T-helper 1 cell treated with Interleukin-12 subunit alpha and Interleukin-12 subunit beta and Interleukin-4 antibody, amounts not matched to agents 30 μg/mL and 1 μg/mL, for 36 hours (primary cell): ENCODE measurements at regions not wholly inside any gene's neighbourhood (a gene's known extent, or its start where the extent isn't known, plus 50 kb on each side); places are given as distances from the start of the nearest gene placed in this dataset.
"Not testable (repeated sequence)": the region's sequence is repeated elsewhere in the genome, so short reads cannot be mapped to it uniquely, and the experiment has no call there.

Experiments
- H3K27ac Mint-ChIP-seq: one replicate; pipeline ENCODE4 v1.8.0; 2021; ENCODE audit warnings: mild to moderate bottlenecking, mixed read lengths
- H3K27me3 Mint-ChIP-seq: one replicate; pipeline ENCODE4 v1.8.0; 2021; ENCODE audit warnings: low read depth, mixed read lengths
- H3K36me3 Mint-ChIP-seq: one replicate; pipeline ENCODE4 v1.8.0; 2021; ENCODE audit warnings: low read depth, mixed read lengths
- H3K4me1 Mint-ChIP-seq: one replicate; pipeline ENCODE4 v1.8.0; 2021; ENCODE audit warnings: low read depth, mixed read lengths
- H3K4me3 Mint-ChIP-seq: one replicate; pipeline ENCODE4 v1.8.0; 2021; ENCODE audit warnings: mild to moderate bottlenecking, moderate library complexity, mixed read lengths
- H3K9me3 Mint-ChIP-seq: one replicate; pipeline ENCODE4 v1.8.0; 2021; ENCODE audit warnings: mixed read lengths

DNA sequence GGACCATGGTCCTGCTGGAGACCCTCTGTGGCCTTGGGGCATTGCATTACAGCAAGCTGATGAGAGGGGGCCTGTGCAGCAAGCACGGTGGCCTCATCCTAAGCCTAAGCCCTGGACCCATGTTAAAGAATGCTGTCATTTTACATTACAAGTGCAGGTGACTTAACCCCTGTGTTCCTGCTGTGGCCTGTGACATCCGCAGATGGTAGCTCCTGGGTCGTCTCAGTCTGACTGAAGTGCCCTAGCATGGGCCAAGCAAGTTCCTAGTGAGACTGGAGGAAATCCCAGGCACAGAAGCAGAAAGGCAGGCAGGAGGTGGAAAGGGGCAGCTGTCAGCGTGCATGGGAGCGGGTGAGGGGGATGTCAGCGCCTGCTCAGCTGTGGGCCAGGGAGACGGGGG, 252.4 kb downstream of the FNDC1 start:
- Mint-ChIP-seq H3K9me3 (no peaks in the 10 kb centered on the region), H3K36me3 (no peaks in the 10 kb centered on the region), H3K27ac (no peak overlapping the region), H3K4me1 (no peaks in the 10 kb centered on the region), H3K4me3 (no peak overlapping the region), H3K27me3 (no peaks in the 10 kb centered on the region)

DNA sequence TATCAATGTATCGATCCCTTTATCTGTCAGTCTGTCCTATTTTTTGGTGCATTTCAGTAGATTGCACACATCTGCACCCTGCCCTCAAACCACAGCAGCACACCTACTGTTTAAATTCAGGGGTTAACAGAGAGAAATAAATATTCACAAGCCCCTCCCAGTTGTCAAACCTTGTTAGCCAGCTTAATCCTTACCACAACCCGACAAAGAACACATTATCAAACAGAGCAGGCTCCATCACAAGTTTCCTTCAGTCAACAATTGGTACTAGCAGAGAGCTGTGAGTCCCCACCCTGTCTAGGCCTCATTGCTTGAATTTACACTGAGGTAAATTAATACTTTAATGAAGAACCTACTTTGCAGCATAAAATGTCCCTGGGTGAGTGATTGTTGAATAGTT, 249.8 kb downstream of the FNDC1 start:
- Mint-ChIP-seq H3K36me3 (no peaks in the 10 kb centered on the region), H3K4me1 (no peaks in the 10 kb centered on the region), H3K27ac (no peak overlapping the region), H3K4me3 (no peak overlapping the region), H3K27me3 (no peaks in the 10 kb centered on the region), H3K9me3 (peaks cover 9% of the 10 kb centered on the region)

DNA sequence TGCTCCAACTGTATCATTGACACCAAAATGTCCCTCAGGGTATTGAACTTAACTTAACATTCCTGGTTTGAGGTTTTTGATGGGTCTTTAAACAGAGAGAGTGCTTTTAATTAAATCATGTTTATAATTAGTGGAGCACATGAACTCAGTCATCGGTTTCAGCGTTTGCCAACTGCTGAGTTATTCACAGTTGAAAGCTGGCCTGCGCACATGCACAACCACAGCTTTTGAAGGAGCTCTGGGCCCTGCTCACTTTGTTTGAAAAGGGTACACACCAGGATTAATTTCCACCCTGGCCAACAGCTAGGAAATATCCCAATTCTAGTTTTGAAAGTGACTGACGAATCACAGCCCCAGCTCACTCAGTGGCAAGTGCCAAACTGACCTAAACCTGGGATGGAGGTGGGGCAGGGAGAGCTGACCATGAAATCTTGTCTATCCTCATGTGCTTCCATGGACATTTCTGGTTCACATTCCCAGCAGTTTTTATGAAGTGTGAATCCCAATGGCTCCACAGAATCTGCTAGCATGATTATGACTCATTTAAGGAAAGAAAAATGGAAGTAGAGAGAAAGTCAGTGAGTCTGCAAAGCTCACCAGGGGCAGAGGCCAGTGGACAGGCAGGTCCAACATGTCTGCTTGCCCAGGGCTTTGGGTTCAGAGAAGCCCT, 247.8 kb downstream of the FNDC1 start:
- Mint-ChIP-seq H3K4me3 (no peak overlapping the region), H3K27me3 (no peaks in the 10 kb centered on the region), H3K4me1 (no peaks in the 10 kb centered on the region), H3K9me3 (peaks cover 9% of the 10 kb centered on the region), H3K27ac (no peak overlapping the region), H3K36me3 (no peaks in the 10 kb centered on the region)

DNA sequence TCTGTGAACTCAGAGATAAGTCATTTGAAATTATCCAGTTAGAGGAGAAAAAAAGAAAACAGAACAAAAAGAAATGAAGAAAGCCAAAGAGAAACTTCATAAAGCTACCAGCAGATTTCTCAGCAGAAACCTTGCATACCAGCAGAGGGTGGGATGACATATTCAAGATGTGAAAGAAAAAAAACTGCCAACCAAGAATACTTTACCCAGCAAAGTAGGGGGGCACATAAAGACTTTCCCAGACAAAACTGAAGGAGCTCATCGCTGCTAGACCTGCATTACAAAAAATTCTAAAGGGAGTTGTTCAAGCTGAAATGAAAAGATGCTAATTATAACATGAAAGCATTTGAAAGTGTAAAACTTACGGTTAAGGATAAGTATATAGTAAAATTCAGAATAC, 246.3 kb downstream of the FNDC1 start:
- Mint-ChIP-seq H3K9me3 (peaks cover 9% of the 10 kb centered on the region), H3K4me3 (no peak overlapping the region), H3K27ac (no peak overlapping the region), H3K4me1 (no peaks in the 10 kb centered on the region), H3K36me3 (no peaks in the 10 kb centered on the region), H3K27me3 (no peaks in the 10 kb centered on the region)

DNA sequence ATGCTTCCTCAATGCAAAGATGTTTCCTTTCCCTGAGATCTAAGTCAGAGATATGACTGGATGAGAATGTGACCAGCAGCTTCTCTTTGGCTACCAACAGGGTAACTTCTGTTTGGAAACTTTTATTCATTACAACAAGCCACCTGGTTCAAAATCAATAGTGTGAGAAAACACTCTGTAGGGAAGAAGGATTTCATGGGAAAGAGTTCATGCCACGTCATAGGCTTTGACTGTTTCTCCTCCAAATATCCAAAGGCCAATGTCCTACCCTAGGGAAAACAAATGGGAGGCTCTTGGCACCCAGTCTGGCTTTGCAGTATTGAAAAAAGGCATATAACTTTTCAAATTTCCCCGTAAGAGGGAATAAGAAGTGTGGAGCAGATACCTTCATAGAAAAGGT, 245.5 kb downstream of the FNDC1 start:
- Mint-ChIP-seq H3K36me3 (no peaks in the 10 kb centered on the region), H3K9me3 (peaks cover 9% of the 10 kb centered on the region), H3K27ac (no peak overlapping the region), H3K27me3 (no peaks in the 10 kb centered on the region), H3K4me1 (no peaks in the 10 kb centered on the region), H3K4me3 (no peak overlapping the region)

DNA sequence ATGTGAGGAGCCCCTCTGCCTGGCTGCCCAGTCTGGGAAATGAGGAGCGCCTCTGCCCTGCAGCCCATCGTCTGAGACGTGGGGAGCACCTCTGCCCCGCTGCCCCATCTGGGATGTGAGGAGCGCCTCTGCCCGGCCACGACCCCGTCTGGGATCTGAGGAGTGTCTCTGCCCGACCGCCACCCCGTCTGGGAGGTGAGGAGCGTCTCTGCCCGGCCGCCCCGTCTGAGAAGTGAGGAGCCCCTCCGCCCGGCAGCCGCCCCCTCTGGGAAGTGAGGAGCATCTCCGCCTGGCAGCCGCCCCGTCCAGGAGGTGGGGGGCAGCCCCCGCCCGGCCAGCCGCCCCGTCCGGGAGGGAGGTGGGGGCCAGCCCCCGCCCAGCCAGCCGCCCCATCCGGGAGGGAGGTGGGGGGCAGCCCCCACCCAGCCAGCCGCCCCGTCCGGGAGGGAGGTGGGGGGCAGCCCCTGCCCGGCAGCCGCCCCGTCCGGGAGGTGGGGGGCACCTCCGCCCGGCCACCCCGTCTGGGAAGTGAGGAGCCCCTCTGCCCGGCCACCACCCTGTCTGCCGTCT, 238.1 kb downstream of the FNDC1 start:
- not testable (repeated sequence) for H3K4me1 Mint-ChIP-seq, H3K27me3 Mint-ChIP-seq, H3K4me3 Mint-ChIP-seq, H3K36me3 Mint-ChIP-seq, H3K9me3 Mint-ChIP-seq, H3K27ac Mint-ChIP-seq

DNA sequence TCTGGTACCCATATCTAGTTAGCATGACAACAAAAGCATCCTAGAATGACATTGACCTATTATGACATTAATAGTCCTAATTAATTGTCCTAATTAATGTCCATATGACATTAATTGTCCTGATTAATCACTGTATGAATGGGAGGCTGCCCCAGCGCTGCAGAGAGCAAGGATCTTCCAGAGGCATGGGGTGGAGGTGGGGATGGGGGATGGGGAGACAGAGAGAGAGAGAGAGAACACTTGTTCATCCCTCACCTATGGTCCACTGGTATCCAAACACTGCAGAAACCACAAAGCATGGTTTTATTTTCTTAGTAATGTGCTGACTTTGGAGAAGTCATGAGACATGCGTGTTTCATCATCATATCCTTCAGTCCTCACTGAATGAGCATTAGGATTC, 235.1 kb downstream of the FNDC1 start:
- Mint-ChIP-seq H3K4me1 (no peaks in the 10 kb centered on the region), H3K36me3 (no peaks in the 10 kb centered on the region), H3K9me3 (no peaks in the 10 kb centered on the region), H3K4me3 (no peak overlapping the region), H3K27me3 (no peaks in the 10 kb centered on the region), H3K27ac (no peak overlapping the region)

DNA sequence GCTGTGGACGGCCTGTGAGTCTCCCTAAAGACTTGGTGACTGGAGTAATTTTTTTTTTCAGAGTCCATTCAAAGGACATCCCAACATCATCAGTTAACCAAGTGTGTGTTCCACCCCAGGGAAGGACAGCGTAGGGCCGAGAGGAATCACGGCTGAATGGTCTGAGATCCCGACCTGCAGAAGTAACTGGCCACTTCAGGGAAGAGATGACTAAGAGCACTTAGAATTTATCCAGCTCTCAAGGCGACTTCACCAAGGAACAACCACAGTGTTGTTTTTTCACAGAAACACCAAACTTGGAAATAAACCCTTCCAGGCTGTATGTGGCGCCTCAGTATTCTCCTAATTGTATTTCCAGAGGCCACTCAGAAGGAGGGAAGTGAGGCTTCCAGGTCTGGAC, 231.6 kb downstream of the FNDC1 start:
- no peaks in the 10 kb centered on the region for H3K9me3 Mint-ChIP-seq
- H3K36me3 Mint-ChIP-seq: no peaks in the 10 kb centered on the region
- no peak overlapping the region for H3K4me3 Mint-ChIP-seq
- no peaks in the 10 kb centered on the region for H3K27me3 Mint-ChIP-seq
- H3K4me1 Mint-ChIP-seq: no peaks in the 10 kb centered on the region
- H3K27ac Mint-ChIP-seq: no peak overlapping the region

DNA sequence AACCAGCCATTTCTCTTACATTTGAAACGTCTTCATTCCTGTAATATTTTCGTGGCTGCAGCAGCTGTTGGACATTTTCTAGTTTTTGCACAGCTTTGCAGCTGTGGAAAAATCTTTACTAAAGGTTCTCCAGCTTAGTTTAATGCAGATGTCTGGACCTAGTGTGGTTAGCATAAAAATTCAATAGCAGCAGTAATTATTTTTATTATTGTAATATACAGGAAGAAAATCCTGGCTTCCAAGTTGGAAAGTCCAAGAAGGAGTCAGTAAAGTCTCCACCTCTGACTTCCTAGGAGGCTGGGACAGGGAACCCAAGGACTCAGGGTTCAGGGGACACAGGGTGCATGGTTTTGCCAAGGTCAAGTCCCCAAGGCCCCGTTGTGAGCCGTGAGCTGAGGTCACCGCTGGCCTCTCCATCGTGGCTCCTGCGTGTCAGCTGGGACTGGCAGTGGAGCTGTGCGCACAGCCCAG, 230.6 kb downstream of the FNDC1 start:
- Mint-ChIP-seq H3K27ac (no peak overlapping the region), H3K27me3 (no peaks in the 10 kb centered on the region), H3K4me3 (no peak overlapping the region), H3K9me3 (no peaks in the 10 kb centered on the region), H3K4me1 (no peaks in the 10 kb centered on the region), H3K36me3 (no peaks in the 10 kb centered on the region)

DNA sequence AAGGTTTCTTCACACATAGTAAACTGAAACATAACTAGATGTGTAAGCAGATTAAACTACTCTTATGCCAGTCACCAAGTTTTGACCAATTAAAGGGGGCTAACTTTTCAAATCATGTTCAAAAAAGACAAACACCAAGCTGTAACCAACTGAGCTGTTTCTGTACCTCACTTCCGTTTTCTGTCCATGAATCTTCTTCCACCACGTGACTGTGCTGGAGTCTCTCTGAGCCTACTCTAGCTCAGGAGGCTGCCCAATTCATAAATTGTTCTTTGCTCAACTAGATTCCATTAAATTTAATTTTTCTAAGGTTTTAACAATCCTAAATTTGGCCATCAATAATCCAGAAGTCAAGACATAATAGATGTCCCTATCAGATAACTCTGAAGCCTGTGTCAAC, 229.4 kb downstream of the FNDC1 start:
- Mint-ChIP-seq H3K36me3 (no peaks in the 10 kb centered on the region), H3K4me1 (no peaks in the 10 kb centered on the region), H3K4me3 (no peak overlapping the region), H3K27me3 (peaks cover under 1% of the 10 kb centered on the region), H3K9me3 (no peaks in the 10 kb centered on the region), H3K27ac (no peak overlapping the region)

DNA sequence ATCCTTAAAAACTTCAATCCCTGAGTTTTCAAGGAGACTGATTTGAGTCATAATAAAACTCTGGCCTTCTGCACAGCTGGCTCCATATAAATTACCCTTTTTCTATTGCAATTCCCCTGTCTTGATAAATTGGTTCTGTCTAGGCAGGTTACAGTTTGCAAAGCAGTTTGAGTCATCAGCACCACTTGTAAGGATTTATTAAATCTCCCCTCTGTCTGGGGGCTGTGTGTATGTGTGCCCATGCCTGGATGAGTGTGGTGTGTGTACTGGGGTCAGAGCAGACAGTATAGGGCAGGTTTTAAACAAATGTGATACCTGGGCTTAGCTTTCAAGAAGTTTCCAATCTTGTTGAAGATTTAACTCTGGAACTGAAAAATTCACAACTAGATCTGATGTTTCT, 228.6 kb downstream of the FNDC1 start:
- H3K27me3 Mint-ChIP-seq: peaks cover 3% of the 10 kb centered on the region
- H3K4me1 Mint-ChIP-seq: no peaks in the 10 kb centered on the region
- no peak overlapping the region for H3K4me3 Mint-ChIP-seq
- H3K9me3 Mint-ChIP-seq: peaks cover 5% of the 10 kb centered on the region
- H3K27ac Mint-ChIP-seq: no peak overlapping the region
- H3K36me3 Mint-ChIP-seq: no peaks in the 10 kb centered on the region

DNA sequence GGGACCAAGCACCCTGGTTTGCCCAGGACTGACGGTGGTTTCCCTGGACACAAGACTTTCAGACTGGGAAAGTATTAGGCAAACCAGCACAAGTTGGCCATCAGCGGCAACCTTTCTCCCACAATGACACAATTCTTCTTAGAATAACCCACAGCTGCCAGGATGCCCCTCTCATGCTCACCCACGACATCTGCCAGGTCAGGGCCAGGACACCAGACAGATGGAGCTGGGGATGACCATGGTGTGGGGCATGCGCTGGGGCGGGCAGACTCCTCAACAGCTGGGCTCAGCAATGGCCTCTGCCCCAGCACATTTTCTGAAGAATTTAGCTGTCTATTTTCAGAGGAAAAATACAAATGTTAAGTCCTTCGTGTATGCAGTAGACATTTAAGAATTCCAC, 226.4 kb downstream of the FNDC1 start:
- Mint-ChIP-seq H3K27ac (no peak overlapping the region), H3K36me3 (no peaks in the 10 kb centered on the region), H3K4me1 (no peaks in the 10 kb centered on the region), H3K9me3 (peaks cover 5% of the 10 kb centered on the region), H3K4me3 (no peak overlapping the region), H3K27me3 (peaks cover 5% of the 10 kb centered on the region)

DNA sequence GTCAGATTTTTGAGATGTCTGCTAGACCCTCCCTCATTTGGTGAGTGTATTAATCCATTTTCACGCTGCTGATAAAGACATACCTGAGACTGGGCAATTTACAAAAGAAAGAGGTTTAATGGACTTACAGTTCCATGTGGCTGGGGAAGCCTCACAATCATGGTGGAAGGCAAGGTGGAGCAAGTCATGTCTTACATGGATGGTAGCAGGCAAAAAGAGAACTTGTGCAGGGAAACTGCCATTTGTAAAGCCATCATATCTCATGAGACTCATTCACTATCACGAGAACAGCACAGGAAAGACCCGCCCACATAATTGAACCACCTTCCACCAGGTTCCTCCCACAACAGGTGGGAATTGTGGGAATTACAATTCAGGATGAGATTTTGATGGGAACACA, 223.5 kb downstream of the FNDC1 start:
- not testable (repeated sequence) for H3K36me3 Mint-ChIP-seq, H3K4me3 Mint-ChIP-seq, H3K27ac Mint-ChIP-seq, H3K4me1 Mint-ChIP-seq, H3K9me3 Mint-ChIP-seq
- H3K27me3 Mint-ChIP-seq: peaks cover 20% of the 10 kb centered on the region

DNA sequence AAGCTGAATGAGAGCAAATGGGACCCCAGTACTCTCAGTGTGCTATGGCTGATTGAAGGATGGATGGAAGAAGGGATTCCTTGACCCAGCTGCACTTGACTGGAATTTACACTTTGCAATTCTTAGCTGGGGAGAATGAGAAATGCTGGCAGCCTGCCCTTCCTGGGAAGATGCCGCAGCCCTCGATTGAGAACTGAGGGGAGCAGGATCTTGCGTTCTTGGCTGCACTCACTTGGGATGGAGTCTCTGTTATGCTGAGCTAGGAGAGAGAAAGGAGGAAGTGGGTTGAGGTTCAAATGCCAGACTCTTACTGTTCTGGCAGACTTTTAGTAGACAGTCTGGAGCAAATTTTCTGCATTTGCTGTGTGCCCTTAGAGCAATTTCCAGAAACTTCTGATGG, 221.2 kb downstream of the FNDC1 start:
- Mint-ChIP-seq H3K9me3 (peaks cover 5% of the 10 kb centered on the region), H3K4me3 (no peak overlapping the region), H3K27ac (no peak overlapping the region), H3K27me3 (peaks cover 20% of the 10 kb centered on the region), H3K4me1 (no peaks in the 10 kb centered on the region), H3K36me3 (no peaks in the 10 kb centered on the region)

DNA sequence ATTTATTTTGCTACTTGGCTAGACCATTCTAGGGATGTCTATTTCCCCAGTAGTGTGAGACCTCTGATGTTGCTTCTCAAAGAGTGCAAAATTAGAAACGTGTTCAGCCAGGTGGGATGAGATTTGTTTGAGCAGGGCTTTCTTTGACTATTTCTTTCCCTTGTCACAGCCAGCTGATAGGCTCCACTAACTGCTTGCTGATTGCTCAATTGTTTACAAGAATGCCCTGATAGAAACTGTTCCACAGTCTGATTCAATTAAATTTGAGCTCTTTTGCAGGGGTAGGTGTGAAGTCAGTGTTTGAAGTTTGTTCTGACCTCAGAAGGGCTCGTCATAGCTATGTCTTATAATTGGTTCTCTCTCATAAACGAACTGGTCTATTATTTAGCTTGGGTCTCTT, 220.5 kb downstream of the FNDC1 start:
- peaks cover 5% of the 10 kb centered on the region for H3K9me3 Mint-ChIP-seq
- no peaks in the 10 kb centered on the region for H3K36me3 Mint-ChIP-seq
- no peak overlapping the region for H3K27ac Mint-ChIP-seq
- H3K27me3 Mint-ChIP-seq: peaks cover 20% of the 10 kb centered on the region
- H3K4me3 Mint-ChIP-seq: no peak overlapping the region
- H3K4me1 Mint-ChIP-seq: no peaks in the 10 kb centered on the region

DNA sequence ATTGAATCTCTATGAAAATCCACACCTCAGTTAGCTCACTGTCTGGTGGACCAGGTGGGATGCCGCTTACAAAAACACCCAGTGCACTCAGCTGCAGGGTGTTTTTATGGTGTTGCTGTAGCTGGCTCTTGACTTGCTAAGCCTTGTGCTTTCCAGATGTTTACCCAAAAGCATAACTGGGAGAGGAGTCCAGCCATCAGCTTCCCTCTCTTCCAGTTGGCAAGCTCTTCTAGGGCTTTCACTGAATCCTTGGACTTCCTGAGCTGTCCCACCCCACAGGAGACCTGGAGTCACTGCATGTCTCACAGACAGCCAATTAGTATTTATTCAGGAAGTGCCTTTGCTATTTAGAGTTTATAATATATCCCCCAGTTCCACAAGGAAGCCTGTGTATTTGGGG, 210.9 kb downstream of the FNDC1 start:
- no peaks in the 10 kb centered on the region for H3K36me3 Mint-ChIP-seq
- H3K4me1 Mint-ChIP-seq: no peaks in the 10 kb centered on the region
- peaks cover 4% of the 10 kb centered on the region for H3K27me3 Mint-ChIP-seq
- no peak overlapping the region for H3K27ac Mint-ChIP-seq
- H3K9me3 Mint-ChIP-seq: no peaks in the 10 kb centered on the region
- no peak overlapping the region for H3K4me3 Mint-ChIP-seq
